GM12874 (cell line): ENCODE measurements at regions not wholly inside any gene's neighbourhood (a gene's known extent, or its start where the extent isn't known, plus 50 kb on each side); places are given as distances from the start of the nearest gene placed in this dataset.

Experiments used
- CTCF ChIP-seq: IDR thresholded peaks from 2 replicates; pipeline ENCODE4 v1.5.1; 2011; ENCODE audit warnings: low read depth, mild to moderate bottlenecking, control low read depth, low read length, moderate library complexity; ENCODE audit not compliant: insufficient read depth

GRCh38 chr7:42627626-42628025 is 284.2 kb downstream of the C7orf25 start:
- TF ChIP-seq CTCF: no peak

GRCh38 chr7:42627101-42627500 is 284.8 kb downstream of the C7orf25 start:
- no peak for TF ChIP-seq CTCF

GRCh38 chr7:42625421-42625820 is 286.4 kb downstream of the C7orf25 start:
- no peak for TF ChIP-seq CTCF

GRCh38 chr7:42624471-42624870 is 287.4 kb downstream of the C7orf25 start:
- no peak for TF ChIP-seq CTCF

GRCh38 chr7:42621543-42622219 is 290.2 kb downstream of the C7orf25 start:
- TF ChIP-seq CTCF: no peak

GRCh38 chr7:42618651-42619360 is 293.1 kb downstream of the C7orf25 start:
- TF ChIP-seq CTCF: no peak

- TF ChIP-seq CTCF: no peak
These were observed 293.9 kb downstream of the C7orf25 start for GRCh38 chr7:42617806-42618457.
